ENCODE measurements at regions not wholly inside any gene's neighbourhood (a gene's known extent, or its start where the extent isn't known, plus 50 kb on each side); places are given as distances from the start of the nearest gene placed in this dataset.
"Not testable (repeated sequence)": the region's sequence is repeated elsewhere in the genome, so short reads cannot be mapped to it uniquely, and the experiment has no call there.

GRCh38 chr1:55775007-55775406 is 559.8 kb upstream of the USP24 start:
- DNase-seq (ENCODE audit: low spot score), result no peak

GRCh38 chr1:55774446-55774845 is 559.3 kb upstream of the USP24 start:
- no peak for DNase-seq (ENCODE audit: low spot score)

GRCh38 chr1:55773211-55773940 is 558.2 kb upstream of the USP24 start:
- no peak for DNase-seq (ENCODE audit: low spot score)

- no peak for DNase-seq (ENCODE audit: low spot score)
Measured at GRCh38 chr1:55768327-55768952, 553.3 kb upstream of the USP24 start.

- DNase-seq (ENCODE audit: low spot score), result no peak
Measured at GRCh38 chr1:55767171-55767570, 552.0 kb upstream of the USP24 start.

- DNase-seq (ENCODE audit: low spot score), result not testable (repeated sequence)
Measured at GRCh38 chr1:55765505-55765904, 550.3 kb upstream of the USP24 start.

GRCh38 chr1:55751776-55752175 is 536.6 kb upstream of the USP24 start:
- no peak for DNase-seq (ENCODE audit: low spot score)

- DNase-seq (ENCODE audit: low spot score), result no peak
Measured at GRCh38 chr1:55750628-55750995, 535.4 kb upstream of the USP24 start.

- no peak for DNase-seq (ENCODE audit: low spot score)
Measured at GRCh38 chr1:55749975-55750627, 534.9 kb upstream of the USP24 start.

GRCh38 chr1:55747408-55747841 is 532.3 kb upstream of the USP24 start:
- no peak for DNase-seq (ENCODE audit: low spot score)

- DNase-seq (ENCODE audit: low spot score), result no peak
Measured at GRCh38 chr1:55746710-55747109, 531.5 kb upstream of the USP24 start.

- DNase-seq (ENCODE audit: low spot score), result no peak
Measured at GRCh38 chr1:55741516-55741915, 526.4 kb upstream of the USP24 start.

- no peak for DNase-seq (ENCODE audit: low spot score)
Measured at GRCh38 chr1:55735106-55735505, 519.9 kb upstream of the USP24 start.

- DNase-seq (ENCODE audit: low spot score), result no peak
Measured at GRCh38 chr1:55726994-55727393, 511.8 kb upstream of the USP24 start.

GRCh38 chr1:55725378-55725777 is 510.2 kb upstream of the USP24 start:
- no peak for DNase-seq (ENCODE audit: low spot score)

- DNase-seq (ENCODE audit: low spot score), result no peak
Measured at GRCh38 chr1:55724551-55725325, 509.6 kb upstream of the USP24 start.

- no peak for DNase-seq (ENCODE audit: low spot score)
Measured at GRCh38 chr1:55723001-55723400, 507.8 kb upstream of the USP24 start.

GRCh38 chr1:55720261-55720660 is 505.1 kb upstream of the USP24 start:
- DNase-seq (ENCODE audit: low spot score), result no peak

- DNase-seq (ENCODE audit: low spot score), result no peak
Measured at GRCh38 chr1:55718758-55719671, 503.9 kb upstream of the USP24 start.

GRCh38 chr1:55717111-55717510 is 501.9 kb upstream of the USP24 start:
- DNase-seq (ENCODE audit: low spot score), result no peak

- DNase-seq (ENCODE audit: low spot score), result no peak
Measured at GRCh38 chr1:55716610-55717009, 501.4 kb upstream of the USP24 start.

- no peak for DNase-seq (ENCODE audit: low spot score)
Measured at GRCh38 chr1:55716151-55716550, 501.0 kb upstream of the USP24 start.
